Kidney epithelial cell (primary cell): ENCODE measurements at regions not wholly inside any gene's neighbourhood (a gene's known extent, or its start where the extent isn't known, plus 50 kb on each side); places are given as distances from the start of the nearest gene placed in this dataset.

Experiments
- DNase-seq: peaks from one replicate; pipeline ENCODE4 v3.0.0-alpha.2; 2010; ENCODE audit warnings: low read depth
- H3K27me3 ChIP-seq: 2 replicates; pipeline ENCODE4 v1.6.0; 2011; ENCODE audit warnings: low read length; ENCODE audit not compliant: control insufficient read depth, insufficient read depth
- H3K36me3 ChIP-seq: 2 replicates; pipeline ENCODE4 v1.5.1; 2011; ENCODE audit warnings: low read length; ENCODE audit not compliant: control insufficient read depth, insufficient read depth
- H3K4me3 ChIP-seq: 2 replicates; pipeline ENCODE4 v1.5.1; 2011; ENCODE audit warnings: low read depth, mild to moderate bottlenecking, control low read depth, low read length
- TF ChIP-seq, protein P1 (sequence below): IDR thresholded peaks from 2 replicates; pipeline ENCODE4 v1.5.1; 2011; ENCODE audit warnings: mild to moderate bottlenecking, moderate library complexity, low read length, control low read depth, inconsistent platforms; ENCODE audit not compliant: insufficient read depth, poor library complexity, severe bottlenecking

DNA sequence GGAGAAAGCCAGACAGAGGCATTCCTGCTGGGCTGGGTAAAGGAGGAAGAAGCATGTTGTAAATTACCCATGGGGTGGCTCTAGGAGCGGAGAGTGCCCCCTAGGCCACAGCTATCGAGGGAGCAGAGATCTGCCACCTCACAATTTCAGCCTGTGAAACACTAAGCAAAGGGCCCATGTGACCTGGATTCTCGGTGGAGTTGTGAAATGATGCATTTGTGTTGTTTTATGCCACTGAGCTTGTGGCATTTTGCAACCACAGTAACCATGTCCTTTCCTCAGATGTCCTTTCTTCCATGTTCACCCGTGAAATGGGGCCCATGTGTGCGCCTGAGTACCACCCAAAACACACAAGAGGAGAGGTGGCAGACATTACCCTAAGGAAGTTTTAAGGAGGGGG lies 159.3 kb downstream of the SYK start:
- H3K4me3 ChIP-seq = no peak overlapping the region
- H3K27me3 ChIP-seq = no peaks in the 10 kb centered on the region
- no peaks in the 10 kb centered on the region for H3K36me3 ChIP-seq
- TF ChIP-seq, protein P1, sequence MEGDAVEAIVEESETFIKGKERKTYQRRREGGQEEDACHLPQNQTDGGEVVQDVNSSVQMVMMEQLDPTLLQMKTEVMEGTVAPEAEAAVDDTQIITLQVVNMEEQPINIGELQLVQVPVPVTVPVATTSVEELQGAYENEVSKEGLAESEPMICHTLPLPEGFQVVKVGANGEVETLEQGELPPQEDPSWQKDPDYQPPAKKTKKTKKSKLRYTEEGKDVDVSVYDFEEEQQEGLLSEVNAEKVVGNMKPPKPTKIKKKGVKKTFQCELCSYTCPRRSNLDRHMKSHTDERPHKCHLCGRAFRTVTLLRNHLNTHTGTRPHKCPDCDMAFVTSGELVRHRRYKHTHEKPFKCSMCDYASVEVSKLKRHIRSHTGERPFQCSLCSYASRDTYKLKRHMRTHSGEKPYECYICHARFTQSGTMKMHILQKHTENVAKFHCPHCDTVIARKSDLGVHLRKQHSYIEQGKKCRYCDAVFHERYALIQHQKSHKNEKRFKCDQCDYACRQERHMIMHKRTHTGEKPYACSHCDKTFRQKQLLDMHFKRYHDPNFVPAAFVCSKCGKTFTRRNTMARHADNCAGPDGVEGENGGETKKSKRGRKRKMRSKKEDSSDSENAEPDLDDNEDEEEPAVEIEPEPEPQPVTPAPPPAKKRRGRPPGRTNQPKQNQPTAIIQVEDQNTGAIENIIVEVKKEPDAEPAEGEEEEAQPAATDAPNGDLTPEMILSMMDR = no peak
- DNase-seq = no peak

DNA sequence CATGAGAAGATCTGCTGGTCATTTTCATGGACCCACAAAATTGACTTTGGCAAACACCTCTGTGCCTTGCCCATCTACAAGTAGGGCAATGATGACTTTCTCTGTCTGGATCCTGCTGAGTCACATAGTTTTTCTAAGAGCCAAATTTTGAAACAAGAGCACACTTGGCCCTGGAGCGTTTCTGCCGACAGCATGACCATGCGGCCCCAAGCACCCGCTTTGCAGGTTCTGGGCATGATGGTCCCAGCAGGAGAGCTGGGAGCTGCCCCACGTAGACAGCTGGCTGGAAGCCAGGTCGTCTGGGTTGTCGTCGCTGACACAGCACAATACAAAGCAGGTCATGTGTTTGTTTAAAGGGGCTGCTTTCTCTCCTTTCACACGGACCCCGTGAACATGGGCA lies 159.8 kb downstream of the SYK start:
- TF ChIP-seq, protein P1 = no peak
- Histone ChIP-seq H3K4me3 (no peak overlapping the region), H3K27me3 (no peaks in the 10 kb centered on the region), H3K36me3 (no peaks in the 10 kb centered on the region)
- DNase-seq = no peak

DNA sequence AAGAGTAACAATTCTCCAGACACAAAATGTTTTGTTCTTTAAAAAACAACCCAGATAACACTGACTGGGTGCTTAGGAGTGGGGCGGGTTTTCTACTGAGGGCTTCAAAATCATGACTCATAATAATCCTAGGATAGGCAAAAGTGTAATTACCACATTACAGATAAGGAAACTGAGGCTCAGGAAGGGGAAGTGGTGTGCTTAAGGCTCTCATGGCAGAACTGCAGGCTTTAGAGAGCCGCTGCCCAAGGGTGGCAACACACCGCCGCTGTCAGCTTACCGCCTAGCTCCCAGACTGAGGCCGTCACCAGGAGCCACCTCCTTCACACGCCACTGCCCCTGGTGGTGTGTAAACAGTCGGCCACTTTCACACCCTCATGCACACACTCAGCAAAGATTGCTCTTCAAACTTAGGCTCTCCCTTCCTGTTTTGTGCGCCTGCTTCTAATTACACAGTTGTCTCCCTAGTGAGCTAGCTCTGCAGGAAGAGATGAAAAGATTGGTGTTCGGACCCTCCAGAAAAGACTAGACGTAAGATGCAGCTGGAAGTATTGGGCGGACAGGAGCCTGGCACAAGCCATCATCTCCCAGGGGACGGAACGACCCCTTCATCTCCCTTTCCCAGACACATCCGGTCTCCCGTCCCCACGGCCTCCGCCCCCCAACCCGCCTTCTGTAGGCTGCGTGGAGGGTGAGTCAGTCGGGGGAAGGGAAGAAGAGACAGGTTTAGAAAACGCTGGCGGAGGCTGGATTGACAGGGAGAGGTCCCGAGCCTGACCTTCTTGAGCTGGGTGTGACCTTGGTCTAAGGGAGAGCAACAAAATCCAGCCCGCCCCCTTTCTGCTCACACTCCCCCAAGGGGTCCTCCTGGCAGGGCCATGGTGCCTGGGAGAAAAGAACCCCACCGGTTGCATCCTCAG lies 162.7 kb downstream of the SYK start:
- H3K4me3 ChIP-seq = no peak overlapping the region
- DNase-seq = no peak
- no peaks in the 10 kb centered on the region for H3K36me3 ChIP-seq
- H3K27me3 ChIP-seq = no peaks in the 10 kb centered on the region
- TF ChIP-seq, protein P1 = peak; percentile 39

DNA sequence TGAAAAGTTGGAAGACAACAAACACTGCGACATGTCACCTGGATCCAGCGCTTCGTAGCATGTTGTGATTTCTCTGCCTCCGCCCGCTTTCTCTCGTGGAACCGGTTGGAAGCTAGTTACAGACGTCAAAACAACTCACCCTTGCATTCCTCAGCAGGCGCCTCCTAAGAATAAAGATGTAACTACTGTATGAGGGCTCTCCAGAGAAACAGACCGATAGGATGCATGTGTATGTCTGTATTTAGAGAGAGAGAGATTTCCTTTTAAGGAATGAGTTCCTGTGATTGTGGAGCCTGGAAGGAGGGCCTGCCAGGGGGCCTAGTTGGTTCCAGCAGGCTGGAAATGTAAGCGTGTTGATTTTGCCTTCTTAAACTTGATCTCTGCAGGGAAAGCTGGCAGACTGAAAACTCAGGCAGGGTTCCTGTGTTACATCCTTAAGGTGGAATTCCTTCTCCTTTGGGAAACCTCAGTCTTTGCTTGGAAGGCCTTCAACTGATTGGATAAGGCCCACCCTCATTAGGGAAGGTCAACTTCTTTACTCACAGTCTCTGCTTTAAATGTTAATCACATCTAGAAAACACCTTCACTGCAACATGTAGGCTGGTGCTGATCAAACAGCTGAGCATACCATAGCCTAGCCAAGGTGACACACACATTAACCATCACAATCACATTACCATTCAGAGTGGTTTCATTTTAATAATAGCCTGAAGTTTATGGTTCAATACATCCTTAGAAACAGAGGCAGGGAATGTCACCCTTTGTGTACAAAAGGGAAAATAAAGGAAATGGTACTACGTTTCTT lies 163.8 kb downstream of the SYK start:
- TF ChIP-seq, protein P1 = no peak
- no peak for DNase-seq
- H3K27me3 ChIP-seq = no peaks in the 10 kb centered on the region
- H3K4me3 ChIP-seq = no peak overlapping the region
- no peaks in the 10 kb centered on the region for H3K36me3 ChIP-seq

DNA sequence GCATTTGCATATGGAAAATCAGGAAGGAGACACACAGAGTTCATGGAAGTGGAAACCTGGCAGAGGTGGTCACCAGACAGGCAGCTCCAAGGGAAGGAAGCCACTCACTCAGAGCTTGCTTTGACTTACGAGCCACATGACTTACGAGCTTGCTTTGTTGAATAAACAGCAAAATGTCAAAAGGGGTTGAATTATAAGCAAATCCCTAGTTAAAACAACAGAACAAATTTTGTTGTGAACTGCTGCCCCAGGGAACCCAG lies 164.3 kb downstream of the SYK start:
- H3K36me3 ChIP-seq = no peaks in the 10 kb centered on the region
- H3K27me3 ChIP-seq = no peaks in the 10 kb centered on the region
- TF ChIP-seq, protein P1 = no peak
- H3K4me3 ChIP-seq = no peak overlapping the region
- DNase-seq = no peak
